Ammon's horn (tissue), 1 donor: ENCODE measurements at regions not wholly inside any gene's neighbourhood (a gene's known extent, or its start where the extent isn't known, plus 50 kb on each side); places are given as distances from the start of the nearest gene placed in this dataset.

Experiments used
- DNase-seq: peaks from one replicate; pipeline ENCODE4 v3.0.0-alpha.2; 2016; ENCODE audit warnings: low spot score

DNA sequence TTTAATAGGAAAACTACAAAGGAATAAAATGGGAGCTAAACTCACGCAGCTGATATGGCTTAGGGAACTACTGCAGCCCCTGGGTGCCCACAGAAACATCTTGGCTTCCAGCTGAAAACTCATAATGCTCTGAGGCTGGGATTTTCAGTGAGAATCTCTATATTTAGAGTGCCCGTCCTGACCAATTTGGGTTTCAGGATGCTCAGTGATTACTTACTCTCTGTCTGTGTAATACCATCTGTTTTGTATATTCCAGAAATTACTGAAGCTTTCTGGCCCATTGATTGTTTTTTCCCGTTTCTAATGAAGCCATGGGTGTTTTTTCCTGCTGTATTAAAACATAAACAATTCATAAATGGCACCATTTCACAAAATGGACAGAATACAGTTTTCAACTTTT lies 50.6 kb upstream of the ZNF385D start:
- DNase-seq = no peak

DNA sequence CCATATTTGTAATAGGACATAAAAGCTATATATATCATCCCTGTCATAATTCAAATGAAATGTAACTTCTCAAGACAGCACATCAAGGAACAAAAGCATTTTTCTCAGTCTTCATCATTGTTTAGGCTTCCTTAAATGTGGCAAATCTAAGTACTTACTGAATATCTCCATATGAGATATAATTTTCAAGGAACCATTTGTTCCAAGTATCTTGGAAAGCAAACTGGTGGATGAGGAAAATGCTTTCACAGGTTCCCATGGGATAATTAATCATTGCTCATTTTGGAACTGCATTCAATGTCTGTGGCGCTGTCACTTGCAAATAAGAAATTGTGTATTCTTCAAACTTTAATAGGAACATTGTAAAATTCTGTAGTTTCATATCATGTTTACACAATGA lies 52.6 kb upstream of the ZNF385D start:
- DNase-seq = no peak

DNA sequence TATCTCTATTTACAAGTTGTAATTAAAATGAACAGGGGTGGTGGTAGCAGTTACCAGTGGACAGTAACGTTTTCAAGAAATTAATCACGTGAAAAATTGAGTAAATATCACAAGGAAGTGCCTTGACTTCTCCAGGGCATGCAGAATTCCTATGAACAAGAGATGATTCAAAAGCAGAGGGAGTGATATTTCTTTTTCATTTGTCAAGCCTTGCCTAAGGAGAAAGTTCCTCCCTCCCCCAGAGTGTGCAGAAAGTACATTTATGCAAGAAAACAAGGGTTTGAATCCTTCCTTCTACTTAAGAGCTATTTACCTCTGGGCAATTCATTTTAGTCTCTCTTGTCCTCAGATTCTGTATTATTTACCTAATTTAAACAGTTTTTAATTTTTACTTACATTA lies 53.3 kb upstream of the ZNF385D start:
- no peak for DNase-seq

DNA sequence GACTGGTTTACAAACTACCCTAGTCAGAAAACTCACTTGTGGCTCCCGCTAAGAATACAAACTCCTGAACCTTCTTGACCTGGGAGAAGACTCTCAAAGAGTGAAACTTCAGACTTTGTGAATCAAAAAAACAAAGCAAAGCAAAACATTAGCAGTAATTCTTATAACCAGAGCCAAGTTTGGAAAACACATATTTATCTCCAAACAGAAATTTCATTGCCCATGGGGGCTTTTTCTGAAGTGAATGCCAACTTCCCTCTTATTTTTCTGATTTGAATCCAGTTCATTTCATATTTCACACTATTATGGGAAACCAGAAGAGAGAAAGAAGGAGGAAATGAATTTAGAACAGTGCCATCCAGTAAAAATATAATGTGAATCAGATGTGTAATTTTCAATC lies 55.7 kb upstream of the ZNF385D start:
- DNase-seq = no peak

DNA sequence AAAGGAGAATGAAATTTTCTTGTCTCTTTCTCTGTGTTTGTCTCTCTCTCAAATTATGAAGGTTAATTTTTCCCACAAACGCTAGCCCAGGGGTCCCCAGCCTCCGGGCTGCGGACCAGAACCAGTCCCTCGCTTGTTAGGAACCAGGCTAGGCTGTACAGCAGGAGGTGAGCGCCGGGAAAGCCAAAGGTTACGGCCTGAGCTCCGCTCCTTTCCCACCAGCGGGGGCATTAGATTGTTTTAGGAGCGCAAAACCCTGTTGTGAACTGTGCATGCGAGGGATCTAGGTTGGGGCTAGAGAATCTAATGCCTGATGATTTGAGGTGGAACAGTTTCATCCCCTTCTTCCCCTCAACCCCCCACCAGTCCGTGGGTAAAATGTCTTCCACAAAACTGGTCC lies 74.7 kb upstream of the ZNF385D start:
- DNase-seq = no peak

DNA sequence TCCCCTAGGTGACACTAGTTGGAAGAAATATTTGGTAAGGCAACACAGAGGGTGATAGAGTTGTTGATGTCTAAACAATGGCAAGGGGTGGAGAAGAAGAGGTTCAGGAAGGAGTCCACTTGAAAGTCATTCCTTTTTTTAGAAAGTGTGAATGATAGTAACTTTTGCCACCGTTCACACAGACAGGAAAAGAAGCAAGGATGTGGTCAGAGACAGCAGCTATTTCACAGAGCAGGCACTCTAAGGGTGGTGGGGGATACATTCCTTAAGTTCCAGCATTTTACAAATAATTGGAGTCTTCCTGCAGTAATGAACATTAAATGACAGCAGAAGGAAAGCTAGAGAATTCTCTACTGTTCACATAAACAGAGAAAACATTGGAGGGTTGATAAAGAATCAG lies 75.4 kb upstream of the ZNF385D start:
- no peak for DNase-seq

DNA sequence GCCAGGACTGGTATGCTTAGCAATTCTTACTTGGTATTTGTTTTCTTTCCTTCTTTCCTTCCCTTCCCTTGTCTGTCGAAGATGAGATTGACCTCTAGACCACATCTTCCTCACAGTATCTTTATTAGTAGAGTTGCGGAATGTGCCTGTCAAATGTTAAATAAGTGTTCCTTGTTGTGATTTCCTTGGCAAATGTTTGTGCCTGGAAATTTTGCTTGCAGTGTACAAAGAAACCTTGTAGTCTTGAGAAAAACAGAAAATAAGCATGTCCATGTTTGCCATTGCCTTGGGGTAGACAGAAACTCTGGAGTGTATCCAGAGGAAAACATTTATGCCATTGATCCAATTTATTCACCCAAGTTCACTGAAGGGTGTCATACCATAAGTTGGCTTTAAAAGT lies 79.5 kb upstream of the ZNF385D start:
- no peak for DNase-seq

DNA sequence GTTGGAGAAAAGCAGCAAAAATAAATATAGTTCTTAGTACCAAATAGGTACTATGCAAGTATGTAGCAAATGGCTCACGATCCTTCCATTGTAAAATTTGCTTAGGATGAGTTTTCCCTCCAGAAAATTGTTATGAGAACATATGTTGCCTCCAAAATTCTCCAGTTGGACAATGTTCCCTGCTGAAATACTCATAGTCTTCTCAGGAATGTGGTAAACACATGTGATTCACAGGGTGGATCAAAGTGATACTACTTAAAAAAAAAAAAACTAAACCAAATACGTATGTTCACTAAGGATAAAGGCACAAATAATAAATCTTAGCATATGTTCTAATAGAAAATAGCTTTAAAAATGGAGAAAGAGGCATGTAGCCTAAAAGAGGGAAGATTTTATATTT lies 84.3 kb upstream of the ZNF385D start:
- DNase-seq = no peak

DNA sequence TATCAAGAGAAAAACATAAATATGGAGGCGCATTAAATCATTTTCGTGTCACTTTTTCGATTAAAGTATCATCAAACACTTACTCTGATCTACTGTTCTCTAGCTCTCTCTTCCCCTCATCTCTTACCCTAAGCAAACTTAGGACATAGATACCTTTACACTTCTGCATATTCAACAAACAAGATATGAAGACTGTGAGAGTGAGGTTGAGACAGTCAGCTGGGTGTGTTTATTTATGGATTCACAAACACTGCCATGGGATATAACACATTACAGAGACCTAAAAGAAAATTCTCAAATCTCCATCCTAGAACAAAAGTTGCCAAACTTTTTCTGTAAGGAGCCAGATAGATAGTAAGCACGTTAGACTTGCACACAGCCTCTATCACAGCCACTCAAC lies 85.2 kb upstream of the ZNF385D start:
- no peak for DNase-seq

DNA sequence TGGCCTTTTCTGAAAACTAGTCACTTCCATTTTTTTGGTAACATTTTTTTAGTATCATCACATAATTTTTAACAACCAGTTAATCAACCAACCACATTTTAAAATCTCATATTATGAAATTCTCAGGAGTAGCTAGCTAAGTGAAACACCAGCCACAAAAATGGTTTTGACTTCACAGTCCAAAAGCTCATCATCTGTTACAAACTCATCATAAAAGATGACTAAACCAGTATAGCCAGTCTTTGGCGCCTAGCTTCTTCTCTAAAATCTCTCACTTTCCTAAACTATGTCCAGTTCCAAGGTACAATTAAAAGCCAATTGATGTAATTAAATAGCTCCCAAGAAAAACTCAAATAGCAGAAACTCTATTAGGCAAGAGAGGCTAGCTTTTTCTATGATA lies 88.2 kb upstream of the ZNF385D start:
- DNase-seq = no peak

DNA sequence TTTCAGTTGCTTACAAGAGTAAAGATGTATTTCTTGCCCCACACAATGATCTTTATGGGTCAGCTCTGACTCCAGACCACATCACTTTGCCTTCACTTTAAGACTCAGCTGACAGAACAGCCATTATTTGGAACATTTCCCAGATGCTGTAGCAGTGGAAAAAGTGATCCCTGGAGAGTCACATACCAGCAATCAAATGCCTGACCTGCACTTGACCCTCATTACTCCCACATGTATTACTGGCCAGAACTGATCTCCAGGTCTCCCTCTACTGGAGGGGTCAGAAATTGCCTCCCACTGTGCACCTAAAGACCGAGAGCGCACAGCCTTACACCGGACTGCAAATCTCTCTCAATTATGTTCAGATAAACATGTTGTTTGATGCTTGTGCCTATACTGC lies 88.6 kb upstream of the ZNF385D start:
- DNase-seq = no peak

DNA sequence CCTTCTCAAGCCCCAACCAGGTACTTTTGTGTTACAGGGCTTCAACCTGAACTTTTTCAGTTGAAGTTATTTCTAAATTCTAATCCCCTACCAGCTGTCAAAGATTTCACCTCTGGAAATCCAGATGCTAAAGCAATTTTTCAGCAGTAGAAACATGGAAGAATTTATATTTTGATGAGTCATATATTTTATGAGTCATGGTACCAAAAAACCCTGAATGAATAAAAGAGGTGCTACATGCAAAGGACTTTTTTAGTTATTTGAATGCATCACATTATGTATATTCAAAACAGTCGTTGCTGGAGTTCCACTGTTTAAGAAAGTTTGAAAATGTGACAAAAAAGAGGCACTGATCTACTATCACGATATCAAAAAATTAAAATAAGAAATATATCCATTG lies 96.0 kb upstream of the ZNF385D start:
- no peak for DNase-seq

DNA sequence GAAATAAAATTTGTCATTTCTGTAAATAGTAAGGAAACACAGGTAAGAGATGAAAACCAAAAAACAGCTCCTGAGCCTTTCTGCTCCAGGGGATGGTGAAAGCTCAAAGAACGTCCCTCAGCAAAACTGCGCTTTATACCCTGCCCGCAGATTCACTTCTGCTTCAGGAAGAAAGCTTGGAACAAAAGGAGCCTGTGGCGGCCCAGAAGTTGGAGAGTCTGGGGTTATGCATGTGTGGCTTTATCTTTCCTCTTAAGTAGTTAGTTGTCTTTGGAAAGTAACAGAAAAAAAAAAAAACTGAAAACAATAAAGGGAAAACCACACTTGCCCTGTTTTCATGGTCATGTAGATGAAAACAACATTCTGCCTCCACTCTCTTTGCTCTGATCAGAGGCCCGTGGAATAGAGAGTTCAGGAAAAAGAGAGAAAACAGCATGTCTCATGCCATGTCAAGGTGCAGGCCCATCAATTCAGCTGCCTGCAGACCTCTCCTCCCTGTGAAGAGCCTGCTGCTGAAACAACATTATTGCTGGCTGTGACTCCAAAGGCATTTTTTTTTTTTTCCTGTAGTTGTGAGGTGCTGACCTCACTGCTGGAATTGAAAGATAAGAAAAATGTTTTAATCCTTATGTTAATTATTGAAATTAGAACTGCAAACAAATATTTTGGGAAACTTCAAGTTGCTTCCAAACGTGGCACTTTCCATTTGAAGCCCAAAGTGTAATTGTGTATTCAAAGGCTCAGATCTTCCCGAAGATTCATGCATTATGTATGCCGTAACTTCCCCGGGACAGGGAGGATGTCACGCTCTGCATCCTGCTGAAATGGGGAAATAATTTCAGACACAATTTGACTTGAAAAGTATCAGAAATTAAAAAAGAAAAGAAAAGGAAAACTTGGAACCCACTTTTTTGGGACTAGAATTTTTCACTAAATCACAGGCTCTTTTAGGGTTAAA lies 108.4 kb upstream of the ZNF385D start:
- DNase-seq = no peak

DNA sequence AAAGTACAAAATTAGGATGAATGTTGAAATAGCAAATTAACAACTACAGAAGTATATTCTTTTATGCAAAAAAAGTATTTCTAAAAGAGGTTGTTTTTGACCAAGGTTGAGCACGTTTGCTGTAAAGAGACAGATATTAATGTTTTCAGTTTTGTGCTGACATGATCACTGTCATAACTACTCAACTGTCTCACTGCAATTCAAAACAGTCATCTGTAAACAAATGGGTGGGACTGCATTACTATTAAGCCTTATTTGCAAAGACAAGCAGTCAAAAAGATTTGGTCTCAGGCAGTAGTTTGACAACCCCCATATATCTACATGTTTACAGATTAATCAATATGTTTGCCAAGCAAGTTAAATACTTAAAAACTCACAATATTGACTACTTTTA lies 109.1 kb upstream of the ZNF385D start:
- no peak for DNase-seq

DNA sequence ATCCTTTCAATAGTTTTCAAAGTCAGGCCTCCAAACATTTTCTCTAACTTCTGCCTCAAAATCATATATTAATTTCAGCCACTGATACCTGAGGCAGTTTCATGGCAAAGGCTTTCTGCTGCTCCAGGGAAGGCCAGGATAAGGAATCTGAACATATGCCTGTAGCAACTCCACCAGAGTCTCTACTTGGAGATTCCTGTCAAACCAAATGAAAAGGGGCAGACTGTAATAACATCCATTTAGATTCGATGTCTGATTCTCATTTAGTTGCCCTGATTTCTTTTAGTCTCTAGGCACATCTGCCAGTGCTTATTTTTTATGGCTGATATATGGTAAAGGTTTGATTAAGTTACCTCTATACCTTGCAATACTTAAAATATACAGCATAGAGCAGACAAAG lies 109.6 kb upstream of the ZNF385D start:
- no peak for DNase-seq

DNA sequence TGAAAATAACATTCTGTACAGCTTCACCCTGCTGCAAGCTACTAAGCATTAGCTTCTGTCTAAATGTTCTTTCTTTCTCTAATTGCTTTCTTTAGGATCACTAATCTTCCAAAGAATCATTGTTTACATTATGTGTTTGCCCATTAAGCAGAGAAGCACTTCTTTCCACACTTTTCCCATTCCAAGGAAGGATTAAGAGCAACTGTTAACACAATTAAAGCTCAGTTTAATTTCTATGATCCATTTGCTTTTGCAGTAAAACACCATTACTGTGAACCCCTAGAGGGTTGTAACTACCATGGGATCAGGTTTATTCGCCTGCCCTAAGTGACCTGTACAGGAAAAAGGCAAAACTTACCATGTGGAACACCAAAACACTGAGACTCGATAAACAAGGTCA lies 125.8 kb upstream of the ZNF385D start:
- DNase-seq = no peak

DNA sequence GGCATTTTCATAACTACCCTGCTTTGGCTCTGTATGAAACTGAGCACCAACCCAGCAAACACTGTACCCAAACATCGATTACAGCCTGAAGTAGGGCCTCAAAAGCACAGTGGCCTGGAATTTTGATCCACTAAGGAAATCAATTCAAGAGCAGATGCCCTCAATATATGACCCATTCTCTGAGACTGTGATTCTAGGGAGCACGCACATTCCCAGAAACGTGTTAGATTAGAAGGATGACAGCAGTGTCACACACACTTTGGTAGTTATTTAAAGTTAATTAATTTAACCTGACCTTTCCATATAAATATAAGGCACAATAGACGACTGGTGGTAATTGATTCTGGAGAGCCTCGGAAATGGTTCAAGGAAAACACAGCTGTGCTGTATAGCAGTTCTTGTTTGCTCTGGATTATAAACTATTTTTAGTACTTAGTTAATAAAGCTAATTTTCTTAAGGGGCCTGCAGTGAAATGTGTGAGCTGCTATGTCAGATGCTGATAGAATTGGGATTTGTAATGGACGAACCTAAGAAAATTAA lies 126.3 kb upstream of the ZNF385D start:
- DNase-seq = no peak

DNA sequence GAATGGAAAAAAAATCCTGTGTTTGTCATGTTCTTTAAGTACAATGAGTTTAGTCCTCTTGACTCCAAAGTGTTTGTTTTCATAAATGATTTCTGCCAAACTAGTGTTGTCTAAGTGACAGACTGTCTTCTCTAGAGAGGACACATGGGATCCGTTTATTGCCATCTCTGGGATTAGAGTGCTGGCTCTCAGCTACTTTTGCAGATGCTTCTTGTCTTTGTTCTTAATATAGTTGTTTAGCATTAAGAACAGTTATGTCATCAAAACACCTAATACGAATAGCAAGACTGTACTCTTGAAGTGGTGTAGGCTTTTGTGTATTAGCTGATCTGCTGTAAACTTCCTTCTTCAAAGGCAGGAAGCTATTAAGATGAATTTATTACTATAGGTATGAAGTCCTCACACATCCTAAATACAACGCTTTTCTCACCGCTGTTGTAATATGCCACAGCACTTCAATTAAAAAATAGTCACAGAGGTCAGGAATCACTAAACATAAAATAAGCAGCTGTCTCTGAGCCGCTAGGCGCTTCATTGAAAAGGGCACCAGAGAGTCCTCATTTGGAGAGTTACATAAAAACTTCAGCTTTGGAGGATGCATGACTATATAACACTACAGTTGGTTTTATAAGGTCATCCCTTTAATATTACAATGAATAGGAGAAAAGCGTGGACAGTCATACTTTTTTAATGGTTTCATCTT lies 128.3 kb upstream of the ZNF385D start:
- DNase-seq = no peak

DNA sequence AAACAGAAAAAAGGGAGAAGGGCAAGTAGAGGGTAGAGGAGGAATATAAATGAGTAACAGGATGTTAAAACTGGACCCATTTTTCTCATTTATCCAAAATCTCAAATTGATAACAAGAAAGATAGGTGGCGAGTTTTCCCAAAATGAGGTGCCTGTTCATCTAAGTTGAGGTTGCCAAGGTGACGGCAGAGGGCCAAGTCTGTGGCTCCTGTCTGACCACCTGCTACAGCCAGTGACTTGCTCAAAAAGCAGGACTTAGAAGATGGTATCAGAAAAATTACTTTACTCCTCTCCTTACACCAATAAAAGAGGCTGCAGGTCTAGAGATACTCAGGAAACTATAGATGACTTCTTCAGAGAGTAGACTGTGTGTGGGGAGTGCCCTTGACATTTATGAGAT lies 137.6 kb upstream of the ZNF385D start:
- DNase-seq = no peak

DNA sequence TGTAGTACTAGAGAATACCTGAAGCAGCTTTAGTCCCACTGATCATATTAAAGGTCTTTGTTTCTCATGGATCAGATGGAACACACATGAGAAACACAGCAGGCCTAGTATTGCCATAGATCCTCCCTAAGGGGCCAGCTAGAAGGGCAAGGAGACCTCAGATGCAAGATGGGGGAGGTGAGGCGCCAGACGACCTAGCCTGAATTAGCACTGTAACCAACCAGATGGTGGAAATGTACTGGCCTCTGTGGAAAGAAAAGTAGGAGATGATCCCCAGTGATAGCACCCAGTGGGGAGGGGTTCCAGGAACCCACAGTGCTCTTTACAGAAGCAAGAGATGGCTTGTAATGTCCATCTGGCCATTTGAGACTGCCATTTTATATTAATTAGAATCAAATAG lies 138.2 kb upstream of the ZNF385D start:
- DNase-seq = no peak

DNA sequence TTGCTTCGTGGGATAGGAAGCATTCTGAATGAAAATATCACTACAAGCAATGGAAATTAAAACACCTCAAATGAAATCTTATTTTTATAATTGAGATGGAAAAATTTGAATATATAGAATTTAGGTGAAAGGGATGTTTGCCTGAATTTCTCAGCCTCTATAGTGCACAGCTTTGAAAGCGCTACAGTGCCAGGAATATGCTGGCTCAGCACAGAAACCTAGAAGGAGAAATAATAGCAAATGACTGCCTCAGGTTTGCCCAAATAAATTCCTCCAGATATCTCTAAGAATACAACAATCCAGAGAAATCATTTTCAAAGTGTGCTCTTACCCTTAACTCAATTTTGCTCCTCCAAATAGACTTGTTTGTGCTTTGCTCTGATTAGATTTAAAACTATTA lies 141.1 kb upstream of the ZNF385D start:
- DNase-seq = no peak

DNA sequence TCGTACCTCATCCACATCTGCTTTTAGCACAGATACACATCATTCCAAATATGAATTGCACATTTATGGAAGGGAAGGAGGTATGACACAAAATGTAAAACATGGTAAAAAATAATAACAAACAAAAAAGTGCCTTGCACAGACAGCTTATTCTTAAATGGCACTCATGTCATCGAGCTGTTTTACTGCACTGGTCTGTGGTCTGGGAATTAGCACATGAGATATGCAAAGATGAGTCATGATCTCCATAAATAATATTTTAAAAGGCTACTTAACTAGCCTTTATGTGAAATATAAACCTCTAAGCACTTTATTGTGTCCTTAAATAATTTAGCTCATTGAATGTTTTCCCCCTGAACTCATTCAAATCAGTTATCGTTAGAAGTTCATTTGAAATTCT lies 142.2 kb upstream of the ZNF385D start:
- no peak for DNase-seq
